RWPE1 (cell line): ENCODE measurements at regions not wholly inside any gene's neighbourhood (a gene's known extent, or its start where the extent isn't known, plus 50 kb on each side); places are given as distances from the start of the nearest gene placed in this dataset.
"Not testable (repeated sequence)": the region's sequence is repeated elsewhere in the genome, so short reads cannot be mapped to it uniquely, and the experiment has no call there.

ENCODE experiments used
- CTCF ChIA-PET: fragments of 350-600 bp; sonication (Branson Sonifier 250); formaldehyde crosslinking; extraction: SDS; loops from one replicate; lab custom pipeline; 2021; lab: Yijun Ruan, JAX
- POLR2A ChIA-PET: fragments of 400-600 bp; formaldehyde crosslinking; extraction: SDS; loops from one replicate; lab custom pipeline; 2020; ENCODE audit warnings: antibody characterized with exemption; ENCODE audit not compliant: low non-redundant PET; lab: Yijun Ruan, JAX
- DNase-seq: peaks from one replicate; pipeline ENCODE4 v3.0.0; 2012; ENCODE audit warnings: low spot score
- H3K27ac ChIP-seq: fragments of 450-650 bp; 2 replicates; pipeline ENCODE4 v1.5.1; 2017
- TF ChIP-seq, protein P1 (sequence below): fragments of 450-650 bp; conservative IDR thresholded peaks from 2 replicates; pipeline ENCODE4 v1.5.1; 2017; ENCODE audit warnings: low read depth, mild to moderate bottlenecking

DNA sequence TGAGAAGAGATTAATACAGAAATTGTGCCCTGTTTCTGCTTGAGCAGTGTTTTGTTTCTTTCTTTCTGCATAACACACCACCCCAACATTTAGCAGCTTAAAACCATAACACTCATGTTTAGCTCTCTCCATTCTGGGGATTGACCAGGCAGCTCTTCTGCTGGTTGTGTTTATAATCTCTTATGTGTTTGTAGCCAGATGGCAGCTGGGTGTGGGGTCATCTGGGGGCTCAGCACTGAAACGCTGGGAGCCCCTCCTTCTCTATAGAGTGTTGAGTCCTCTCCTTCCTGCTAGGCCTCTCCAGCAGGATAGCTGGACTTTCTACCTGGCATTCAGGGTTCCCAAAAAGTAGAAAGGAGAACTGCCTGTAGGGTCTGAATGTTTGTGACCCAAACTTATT, 270.6 kb downstream of the TTC8 start:
- POLR2A ChIA-PET: no interaction called here
- CTCF ChIA-PET: no interaction called here
- TF ChIP-seq, protein P1, sequence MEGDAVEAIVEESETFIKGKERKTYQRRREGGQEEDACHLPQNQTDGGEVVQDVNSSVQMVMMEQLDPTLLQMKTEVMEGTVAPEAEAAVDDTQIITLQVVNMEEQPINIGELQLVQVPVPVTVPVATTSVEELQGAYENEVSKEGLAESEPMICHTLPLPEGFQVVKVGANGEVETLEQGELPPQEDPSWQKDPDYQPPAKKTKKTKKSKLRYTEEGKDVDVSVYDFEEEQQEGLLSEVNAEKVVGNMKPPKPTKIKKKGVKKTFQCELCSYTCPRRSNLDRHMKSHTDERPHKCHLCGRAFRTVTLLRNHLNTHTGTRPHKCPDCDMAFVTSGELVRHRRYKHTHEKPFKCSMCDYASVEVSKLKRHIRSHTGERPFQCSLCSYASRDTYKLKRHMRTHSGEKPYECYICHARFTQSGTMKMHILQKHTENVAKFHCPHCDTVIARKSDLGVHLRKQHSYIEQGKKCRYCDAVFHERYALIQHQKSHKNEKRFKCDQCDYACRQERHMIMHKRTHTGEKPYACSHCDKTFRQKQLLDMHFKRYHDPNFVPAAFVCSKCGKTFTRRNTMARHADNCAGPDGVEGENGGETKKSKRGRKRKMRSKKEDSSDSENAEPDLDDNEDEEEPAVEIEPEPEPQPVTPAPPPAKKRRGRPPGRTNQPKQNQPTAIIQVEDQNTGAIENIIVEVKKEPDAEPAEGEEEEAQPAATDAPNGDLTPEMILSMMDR: no peak
- no peak for DNase-seq
- no peak overlapping the region for H3K27ac ChIP-seq

DNA sequence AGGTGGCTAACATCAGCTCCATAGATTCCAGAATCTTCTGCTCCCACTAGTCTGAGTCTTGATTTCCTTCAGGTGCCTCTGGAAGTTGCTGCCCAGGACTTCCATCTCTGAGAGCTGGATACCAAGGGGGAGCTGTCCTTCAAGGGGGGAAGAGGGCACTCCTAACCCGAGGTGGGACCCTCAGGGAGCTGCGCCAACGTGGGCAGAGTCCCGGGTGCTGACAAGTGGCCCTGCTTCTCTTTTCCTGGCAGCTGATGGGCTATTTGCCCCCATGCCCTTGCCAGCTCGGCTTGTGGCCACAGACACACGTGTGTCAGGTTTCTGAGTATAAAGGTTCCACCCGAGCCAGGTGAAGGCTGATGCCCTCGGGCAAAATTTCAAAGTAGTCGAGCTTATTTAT, 272.5 kb downstream of the TTC8 start:
- TF ChIP-seq, protein P1: no peak
- H3K27ac ChIP-seq: no peak overlapping the region
- ChIA-PET CTCF (interaction anchor here (0.6 kb wide), 1 partner anchor 809 kb away, joined by 3 read pairs; no protein-coding TSS in a partner anchor), POLR2A (no interaction called here)
- DNase-seq: no peak

DNA sequence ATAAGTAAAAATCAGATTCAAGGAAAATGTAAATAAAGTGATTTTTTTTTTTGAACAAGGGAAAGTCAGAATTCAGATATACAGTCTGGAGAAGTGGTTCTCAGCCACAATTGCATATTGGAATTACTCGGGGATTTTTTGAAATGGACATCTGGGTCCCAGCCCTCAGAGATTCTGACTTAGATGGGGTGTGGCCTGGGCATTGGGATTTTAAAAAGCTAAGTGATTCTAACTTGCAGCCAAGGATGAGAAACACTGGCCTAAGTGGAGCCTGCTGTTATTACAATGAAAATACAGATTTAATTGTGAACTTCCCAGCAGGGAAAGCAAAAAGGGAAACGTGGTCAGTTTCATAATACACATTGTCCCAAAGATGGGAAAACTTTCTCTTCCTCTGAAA, 273.8 kb downstream of the TTC8 start:
- no peak overlapping the region for H3K27ac ChIP-seq
- TF ChIP-seq, protein P1: no peak
- CTCF ChIA-PET: no interaction called here
- no peak for DNase-seq
- POLR2A ChIA-PET: no interaction called here

DNA sequence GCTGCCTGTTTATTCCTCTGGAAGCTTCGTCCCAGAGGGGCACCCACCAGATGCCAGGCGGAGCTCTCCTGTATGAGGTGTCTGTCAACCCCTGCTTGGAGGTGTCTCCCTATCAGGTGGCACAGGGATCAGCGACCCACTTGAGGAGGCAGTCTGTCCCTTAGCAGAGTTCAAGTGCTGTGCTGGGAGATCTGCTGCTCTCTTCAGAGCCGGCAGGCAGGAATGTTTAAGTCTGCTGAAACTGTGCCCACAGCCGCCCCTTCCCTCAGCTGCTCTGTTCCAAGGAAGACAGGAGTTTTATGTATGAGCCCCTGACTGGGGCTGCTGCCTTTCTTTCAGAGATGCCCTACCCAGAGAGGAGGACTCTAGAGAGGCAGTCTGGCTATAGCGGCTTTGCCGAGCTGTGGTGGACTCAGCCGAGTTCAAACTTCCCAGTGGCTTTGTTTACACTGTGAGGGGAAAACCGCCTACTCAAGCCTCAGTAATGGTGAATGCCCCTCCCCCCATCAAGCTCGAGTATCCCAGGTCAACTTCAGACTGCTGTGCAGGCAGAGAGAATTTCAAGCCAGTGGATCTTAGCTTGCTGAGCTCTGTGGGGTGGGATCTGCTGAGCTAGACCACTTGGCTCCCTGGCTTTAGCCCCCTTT, 279.8 kb downstream of the TTC8 start:
- H3K27ac ChIP-seq, CTCF ChIA-PET, POLR2A ChIA-PET, DNase-seq: not testable (repeated sequence)

DNA sequence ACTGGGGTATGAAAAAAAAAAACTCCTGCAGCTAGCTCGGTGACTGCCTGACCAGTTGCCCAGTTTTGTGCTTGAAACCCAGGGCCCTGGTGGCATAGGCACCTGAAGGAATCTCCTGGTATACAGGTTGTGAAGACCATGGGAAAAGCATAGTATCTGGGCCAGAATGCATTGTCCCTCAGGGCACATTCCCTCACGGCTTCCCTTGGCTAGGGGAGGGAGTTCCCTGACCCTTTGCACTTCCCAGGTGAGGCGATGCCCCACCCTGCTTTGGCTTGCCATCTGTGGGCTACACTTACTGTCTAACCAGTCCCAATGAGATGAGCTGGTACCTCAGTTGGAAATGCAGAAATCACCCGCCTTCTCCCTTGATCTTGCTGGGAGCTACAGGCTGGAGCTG, 280.4 kb downstream of the TTC8 start:
- DNase-seq, POLR2A ChIA-PET, CTCF ChIA-PET, H3K27ac ChIP-seq: not testable (repeated sequence)
